ENCODE measurements at regions not wholly inside any gene's neighbourhood (a gene's known extent, or its start where the extent isn't known, plus 50 kb on each side); places are given as distances from the start of the nearest gene placed in this dataset.
"Not testable (repeated sequence)": the region's sequence is repeated elsewhere in the genome, so short reads cannot be mapped to it uniquely, and the experiment has no call there.

DNA sequence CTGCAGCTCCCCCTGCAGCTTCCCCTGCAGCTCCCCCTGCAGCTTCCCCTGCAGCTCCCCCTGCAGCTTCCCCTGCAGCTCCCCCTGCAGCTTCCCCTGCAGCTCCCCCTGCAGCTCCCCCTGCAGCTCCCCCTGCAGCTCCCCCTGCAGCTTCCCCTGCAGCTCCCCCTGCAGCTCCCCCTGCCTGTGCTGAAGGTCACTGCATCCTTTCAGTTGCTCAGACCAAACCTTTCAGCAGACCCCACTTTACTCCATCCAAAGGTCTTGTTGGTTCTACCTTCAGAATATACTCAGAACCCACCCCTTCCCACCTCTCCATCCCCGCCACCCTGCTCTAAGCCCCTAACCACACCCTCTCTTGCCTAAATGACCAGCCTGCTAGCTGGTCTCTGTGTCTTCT, 120.0 kb downstream of the TEX29 start:
- TF ChIP-seq, protein P1, sequence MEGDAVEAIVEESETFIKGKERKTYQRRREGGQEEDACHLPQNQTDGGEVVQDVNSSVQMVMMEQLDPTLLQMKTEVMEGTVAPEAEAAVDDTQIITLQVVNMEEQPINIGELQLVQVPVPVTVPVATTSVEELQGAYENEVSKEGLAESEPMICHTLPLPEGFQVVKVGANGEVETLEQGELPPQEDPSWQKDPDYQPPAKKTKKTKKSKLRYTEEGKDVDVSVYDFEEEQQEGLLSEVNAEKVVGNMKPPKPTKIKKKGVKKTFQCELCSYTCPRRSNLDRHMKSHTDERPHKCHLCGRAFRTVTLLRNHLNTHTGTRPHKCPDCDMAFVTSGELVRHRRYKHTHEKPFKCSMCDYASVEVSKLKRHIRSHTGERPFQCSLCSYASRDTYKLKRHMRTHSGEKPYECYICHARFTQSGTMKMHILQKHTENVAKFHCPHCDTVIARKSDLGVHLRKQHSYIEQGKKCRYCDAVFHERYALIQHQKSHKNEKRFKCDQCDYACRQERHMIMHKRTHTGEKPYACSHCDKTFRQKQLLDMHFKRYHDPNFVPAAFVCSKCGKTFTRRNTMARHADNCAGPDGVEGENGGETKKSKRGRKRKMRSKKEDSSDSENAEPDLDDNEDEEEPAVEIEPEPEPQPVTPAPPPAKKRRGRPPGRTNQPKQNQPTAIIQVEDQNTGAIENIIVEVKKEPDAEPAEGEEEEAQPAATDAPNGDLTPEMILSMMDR (IDR thresholded peaks at IDR 0.05) = not testable (repeated sequence)
- not testable (repeated sequence) for TF ChIP-seq POLR2A (IDR thresholded peaks at IDR 0.05)
